IPS-NIHi7 (cell line): ENCODE measurements at regions not wholly inside any gene's neighbourhood (a gene's known extent, or its start where the extent isn't known, plus 50 kb on each side); places are given as distances from the start of the nearest gene placed in this dataset.
"Not testable (repeated sequence)": the region's sequence is repeated elsewhere in the genome, so short reads cannot be mapped to it uniquely, and the experiment has no call there.

ENCODE experiments used
- DNase-seq: peaks from one replicate; pipeline ENCODE4 v3.0.0; 2012; ENCODE audit warnings: mixed read lengths; ENCODE audit errors: extremely low spot score

- no peak for DNase-seq
Observed at GRCh38 chr7:43044511-43044910, 67.9 kb upstream of the HECW1 start.

- DNase-seq: no peak
Observed at GRCh38 chr7:43054052-43054722, 58.3 kb upstream of the HECW1 start.

DNA sequence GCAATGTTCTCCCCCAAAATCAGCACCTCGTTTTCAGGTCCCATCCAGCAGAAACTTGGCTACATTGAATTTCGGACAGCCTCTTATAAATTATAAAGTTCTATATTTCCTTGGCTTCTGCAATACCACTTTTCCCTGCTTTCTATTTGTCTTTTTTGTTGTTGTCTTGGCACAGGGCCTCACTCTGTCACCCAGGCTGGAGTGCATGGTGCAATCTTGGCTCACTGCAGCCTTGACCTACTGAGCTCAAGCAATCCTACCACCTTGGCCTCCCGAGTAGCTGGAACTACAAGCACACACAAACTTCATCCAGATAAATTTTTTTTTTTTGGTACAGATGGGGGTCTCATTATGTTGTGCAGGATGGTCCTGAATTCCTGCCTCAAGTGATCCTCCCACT lies 55.3 kb upstream of the HECW1 start:
- DNase-seq: no peak

DNA sequence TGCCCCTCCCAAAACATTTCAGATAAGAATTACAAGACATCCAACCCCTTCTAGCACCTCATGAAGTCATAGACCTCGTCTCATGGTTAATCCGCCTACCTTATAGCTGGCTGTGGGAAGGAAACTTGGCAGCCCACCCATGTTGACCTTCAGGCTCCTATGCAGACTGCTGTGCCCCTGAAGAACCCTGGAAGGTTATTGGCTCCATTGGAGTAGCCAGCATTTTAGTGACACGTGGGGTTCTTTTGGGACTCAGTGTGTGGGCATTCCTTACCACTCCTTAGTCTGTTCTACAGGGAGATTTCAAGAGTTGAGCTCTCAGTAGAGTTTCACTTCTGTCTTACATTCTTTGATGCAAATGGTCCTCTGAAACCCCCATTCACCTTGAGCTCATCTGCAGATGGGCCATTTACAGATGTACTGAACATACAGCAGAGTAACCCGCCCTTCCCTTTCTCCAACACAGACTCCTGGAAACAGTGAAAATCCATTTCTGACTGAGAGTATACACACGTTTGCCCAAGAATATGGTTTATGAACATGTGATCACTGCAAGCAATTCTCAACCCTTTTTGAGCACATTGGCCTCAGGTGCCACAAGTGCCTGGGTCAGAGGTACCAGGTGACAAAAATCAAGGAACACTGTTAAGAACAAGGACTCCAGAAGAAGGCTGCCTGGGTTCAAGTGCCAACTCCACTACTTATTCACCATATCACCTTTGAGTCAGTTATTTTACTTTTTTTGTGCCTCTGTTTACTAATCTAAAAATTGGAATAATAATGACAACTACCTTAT lies 54.0 kb upstream of the HECW1 start:
- DNase-seq: no peak

DNA sequence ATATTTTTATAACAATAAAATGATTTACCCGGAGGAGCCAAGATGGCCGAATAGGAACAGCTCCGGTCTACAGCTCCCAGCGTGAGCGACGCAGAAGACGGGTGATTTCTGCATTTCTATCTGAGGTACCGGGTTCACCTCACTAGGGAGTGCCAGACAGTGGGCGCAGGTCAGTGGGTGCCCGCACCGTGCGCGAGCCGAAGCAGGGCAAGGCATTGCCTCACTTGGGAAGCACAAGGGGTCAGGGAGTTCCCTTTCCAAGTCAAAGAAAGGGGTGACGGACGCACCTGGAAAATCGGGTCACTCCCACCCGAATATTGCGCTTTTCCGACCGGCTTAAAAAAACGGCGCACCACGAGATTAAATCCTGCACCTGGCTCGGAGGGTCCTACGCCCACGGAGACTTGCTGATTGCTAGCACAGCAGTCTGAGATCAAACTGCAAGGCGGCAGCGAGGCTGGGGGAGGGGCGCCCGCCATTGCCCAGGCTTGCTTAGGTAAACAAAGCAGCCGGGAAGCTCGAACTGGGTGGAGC lies 53.3 kb upstream of the HECW1 start:
- not testable (repeated sequence) for DNase-seq
